ENCODE measurements at regions not wholly inside any gene's neighbourhood (a gene's known extent, or its start where the extent isn't known, plus 50 kb on each side); places are given as distances from the start of the nearest gene placed in this dataset.

- WGBS, 5 donors, result 57 to 67% (median 64%) methylated on average over 2 of the region's 2 CpGs
- TF ChIP-seq POLR2A (IDR thresholded peaks at IDR 0.05), result no peak
- no peak for TF ChIP-seq POLR2AphosphoS5 (IDR thresholded peaks at IDR 0.05)
- TF ChIP-seq EP300 (IDR thresholded peaks at IDR 0.05), result no peak
- TF ChIP-seq CTCF (IDR thresholded peaks at IDR 0.05), result no peak
- Histone ChIP-seq H3K4me1 (no peaks in the 10 kb centered on the region), H3K4me3 (no peak overlapping the region), H3K9me3 (peaks cover 0 to 9% (median 3%) of the 10 kb centered on the region in 4 donors), H3K36me3 (no peaks in the 10 kb centered on the region), H3K27ac (no peak overlapping the region), H3K27me3 (no peaks in the 10 kb centered on the region)
- no peak for DNase-seq
- intact Hi-C loops (cut with DNase I; ENCODE audit: low total_unique reads), result no loop called here
These were observed 71.1 kb upstream of the DDIT4L start for GRCh38 chr4:100261346-100261745.

- Histone ChIP-seq H3K27ac (no peak overlapping the region), H3K36me3 (no peaks in the 10 kb centered on the region), H3K4me1 (no peaks in the 10 kb centered on the region), H3K27me3 (no peaks in the 10 kb centered on the region), H3K9me3 (peaks cover 0 to 5% (median 1%) of the 10 kb centered on the region in 4 donors), H3K4me3 (no peak overlapping the region)
- WGBS, 5 donors, result 85 to 94% (median 92%) methylated on average over 2 of the region's 2 CpGs
- intact Hi-C loops (cut with DNase I; ENCODE audit: low total_unique reads), result no loop called here
- no peak for DNase-seq
- TF ChIP-seq CTCF (IDR thresholded peaks at IDR 0.05) (no peak), POLR2AphosphoS5 (IDR thresholded peaks at IDR 0.05) (no peak), EP300 (IDR thresholded peaks at IDR 0.05) (no peak), POLR2A (IDR thresholded peaks at IDR 0.05) (no peak)
These were observed 68.4 kb upstream of the DDIT4L start for GRCh38 chr4:100258675-100259074.

- 41 to 76% (median 55%) methylated on average over 1 of the region's 1 CpG for WGBS, 5 donors
- intact Hi-C loops (cut with DNase I; ENCODE audit: low total_unique reads), result no loop called here
- no peak for TF ChIP-seq POLR2AphosphoS5 (IDR thresholded peaks at IDR 0.05)
- TF ChIP-seq EP300 (IDR thresholded peaks at IDR 0.05), result no peak
- TF ChIP-seq POLR2A (IDR thresholded peaks at IDR 0.05), result no peak
- no peak for TF ChIP-seq CTCF (IDR thresholded peaks at IDR 0.05)
These were observed 67.3 kb upstream of the DDIT4L start for GRCh38 chr4:100257567-100257966.

GRCh38 chr4:100254237-100254636, 64.0 kb upstream of the DDIT4L start:
- Histone ChIP-seq H3K27me3 (no peaks in the 10 kb centered on the region), H3K9me3 (no peaks in the 10 kb centered on the region), H3K27ac (no peak overlapping the region), H3K4me1 (no peaks in the 10 kb centered on the region), H3K36me3 (no peaks in the 10 kb centered on the region), H3K4me3 (no peak overlapping the region)
- TF ChIP-seq POLR2A (IDR thresholded peaks at IDR 0.05) (no peak), POLR2AphosphoS5 (IDR thresholded peaks at IDR 0.05) (no peak), CTCF (IDR thresholded peaks at IDR 0.05) (no peak), EP300 (IDR thresholded peaks at IDR 0.05) (no peak)
- no peak for DNase-seq
- 80 to 100% (median 94%) methylated on average over 1 of the region's 1 CpG for WGBS, 5 donors
- intact Hi-C loops (cut with DNase I; ENCODE audit: low total_unique reads), result no loop called here

More at GRCh38 chr4:100257567-100257966, 67.3 kb upstream of the DDIT4L start:
- no peak overlapping the region for H3K27ac ChIP-seq
- no peaks in the 10 kb centered on the region for H3K36me3 ChIP-seq
- DNase-seq, result peak in 1 of 2 donors; percentile 8
- H3K4me1 ChIP-seq, result no peaks in the 10 kb centered on the region
- H3K27me3 ChIP-seq, result no peaks in the 10 kb centered on the region
- H3K9me3 ChIP-seq, result no peaks in the 10 kb centered on the region
- no peak overlapping the region for H3K4me3 ChIP-seq

Data from stomach (tissue), 8 donors.